NCI-H2107 treated with DMSO at 0.1 percent for 48 hours (cell line): ENCODE measurements at regions not wholly inside any gene's neighbourhood (a gene's known extent, or its start where the extent isn't known, plus 50 kb on each side); places are given as distances from the start of the nearest gene placed in this dataset.
"Not testable (repeated sequence)": the region's sequence is repeated elsewhere in the genome, so short reads cannot be mapped to it uniquely, and the experiment has no call there.

Source experiments
- DNase-seq: peaks from one replicate; lab custom pipeline; 2025; ENCODE audit not compliant: unreplicated experiment; lab: John Stamatoyannopoulos, UW

DNA sequence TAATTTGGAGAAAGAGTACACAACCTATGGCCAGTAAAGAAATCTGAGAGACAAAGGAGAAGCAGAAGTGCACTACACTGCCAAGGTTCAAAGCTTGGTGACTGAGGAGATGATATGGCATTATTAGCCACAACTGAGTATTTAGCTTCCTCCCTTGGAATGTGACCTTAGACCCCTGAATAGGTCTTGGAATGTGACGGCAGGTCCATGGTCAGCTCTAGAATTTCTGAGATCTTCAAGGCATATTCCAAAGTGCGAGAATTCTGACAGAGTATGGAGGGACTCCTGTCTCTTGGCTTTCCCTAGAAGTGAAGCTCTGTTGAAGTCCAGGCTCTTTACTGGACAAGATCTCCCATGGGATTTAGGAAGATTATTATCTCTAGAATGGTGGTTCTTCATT is 130.0 kb upstream of the FN1 start:
- no peak for DNase-seq

DNA sequence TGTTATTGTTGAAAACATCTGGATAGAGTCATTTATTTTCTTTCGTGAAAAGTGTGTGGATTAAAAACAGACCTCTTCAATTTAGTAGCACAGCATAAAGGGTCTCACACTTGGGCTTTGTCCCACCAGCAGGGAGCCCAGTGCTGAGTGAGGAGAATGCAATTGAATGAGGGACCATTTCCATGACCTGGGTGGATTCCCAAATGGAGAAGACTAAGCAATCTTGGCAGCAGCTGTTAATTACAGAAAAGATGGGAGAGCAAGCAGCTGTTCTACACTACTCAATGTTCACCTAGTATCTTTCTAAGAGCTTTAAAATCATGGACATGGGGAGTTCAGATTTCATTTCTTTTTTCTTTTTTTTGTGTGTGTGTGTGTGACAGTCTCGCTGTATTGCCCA is 121.8 kb upstream of the FN1 start:
- no peak for DNase-seq

DNA sequence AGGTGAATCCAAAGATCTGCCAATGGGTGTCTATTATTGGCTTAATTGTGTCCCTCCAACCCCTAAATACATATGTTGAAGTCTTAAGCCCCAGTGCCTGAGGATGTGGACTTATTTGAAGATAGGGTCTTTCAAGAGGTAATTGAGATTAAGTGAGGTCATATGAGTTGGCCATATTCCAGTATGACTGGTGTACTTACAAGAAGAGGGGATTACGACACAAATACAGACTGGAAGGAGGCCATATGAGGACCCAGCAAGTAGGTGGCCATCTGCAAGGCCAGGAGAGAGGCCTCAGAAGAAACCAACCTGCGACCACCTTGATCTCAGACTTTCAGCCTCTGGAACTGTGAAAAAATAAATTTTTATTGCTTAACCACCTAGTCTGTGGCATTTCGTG is 121.1 kb upstream of the FN1 start:
- no peak for DNase-seq

DNA sequence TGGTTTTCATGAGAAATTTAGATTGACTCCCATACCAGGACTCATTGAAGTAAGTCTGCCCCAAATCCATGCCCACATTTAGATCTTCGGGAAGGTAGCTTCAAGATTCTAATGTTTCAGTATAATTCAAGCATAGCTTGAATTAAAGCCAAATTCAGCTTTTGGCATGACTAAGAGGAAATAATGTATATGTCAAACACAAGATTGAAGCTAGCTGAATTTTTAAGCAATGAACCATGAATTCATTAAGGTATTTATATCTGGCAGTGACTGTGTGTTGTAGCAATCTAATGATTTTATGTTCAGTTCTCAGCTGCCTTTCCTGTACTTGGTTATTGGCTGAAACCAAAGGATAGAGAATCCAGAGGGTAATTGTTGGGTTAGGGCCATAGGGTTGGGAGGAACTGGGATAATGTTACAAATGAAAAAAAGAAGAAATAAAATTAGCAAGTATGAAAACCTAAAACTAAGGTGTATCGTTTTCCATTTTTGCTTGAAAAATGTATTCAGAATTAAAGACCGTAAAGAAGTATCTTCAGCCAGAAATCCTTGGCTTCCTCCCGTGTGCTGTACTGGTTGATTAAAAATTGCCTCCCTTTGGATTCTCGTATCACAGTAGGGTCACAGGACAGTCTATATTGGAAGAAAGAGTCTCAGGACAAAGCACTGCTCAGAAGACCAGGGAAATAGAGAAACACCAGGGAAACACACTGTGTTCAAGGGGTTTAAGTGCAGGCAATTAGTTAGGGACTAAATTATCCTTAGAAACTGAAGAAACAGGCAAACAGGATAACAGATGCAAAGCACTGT is 119.0 kb upstream of the FN1 start:
- no peak for DNase-seq

DNA sequence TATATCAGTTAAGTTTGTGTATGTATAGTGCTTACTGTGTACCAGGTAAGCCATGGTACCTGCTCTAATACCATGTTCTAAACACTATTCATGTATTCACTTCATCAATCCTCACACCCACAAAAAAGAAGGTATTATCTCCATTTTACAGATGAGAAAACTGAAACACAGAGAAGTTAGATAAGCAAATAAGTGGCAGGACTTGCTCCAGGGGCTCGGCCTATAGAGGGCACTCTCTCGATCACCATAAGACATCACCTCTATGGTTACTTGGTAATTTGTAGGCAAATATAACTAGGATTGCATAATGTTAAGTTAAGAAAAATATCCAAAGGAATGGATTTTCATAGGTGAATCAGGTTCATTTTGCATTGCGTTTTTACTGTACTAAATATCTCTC is 118.1 kb upstream of the FN1 start:
- no peak for DNase-seq

DNA sequence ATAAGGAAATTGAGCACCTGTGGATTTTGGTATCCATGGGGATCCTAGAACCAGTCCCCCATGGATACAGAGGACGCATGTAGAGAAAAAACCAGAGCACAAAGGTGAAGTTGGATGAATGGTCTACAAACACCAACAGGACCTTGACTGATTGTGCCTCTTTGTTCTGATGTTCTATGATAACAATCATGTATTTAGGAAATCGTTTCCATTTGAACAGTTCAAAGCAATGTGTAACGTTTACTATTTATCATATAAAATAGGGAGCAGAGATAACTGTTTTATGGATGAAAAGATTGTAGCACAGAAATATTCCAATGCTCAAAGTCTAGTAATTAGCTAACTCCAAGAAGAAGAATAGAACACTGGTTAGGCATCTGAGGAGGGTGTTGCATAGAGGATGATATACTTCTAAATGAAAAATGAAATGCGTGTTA is 116.3 kb upstream of the FN1 start:
- DNase-seq = no peak

DNA sequence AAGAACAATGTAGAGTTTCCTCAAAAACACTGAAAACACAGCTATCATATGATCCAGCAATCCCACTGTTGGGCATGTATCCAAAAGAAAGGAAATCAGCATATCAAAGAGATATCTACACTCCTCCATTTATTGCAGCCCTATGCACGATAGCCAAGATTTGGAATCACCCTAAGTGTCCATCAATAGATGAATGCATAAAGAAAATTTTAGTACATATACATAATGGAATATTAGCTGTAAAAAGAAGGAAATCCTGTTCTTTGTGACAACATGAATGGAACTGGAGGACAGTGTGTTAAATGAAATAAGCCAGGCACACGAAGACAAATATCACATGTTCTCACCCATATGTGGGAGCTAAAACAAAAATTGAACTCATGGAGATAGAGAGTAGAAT is 114.5 kb upstream of the FN1 start:
- DNase-seq = no peak

DNA sequence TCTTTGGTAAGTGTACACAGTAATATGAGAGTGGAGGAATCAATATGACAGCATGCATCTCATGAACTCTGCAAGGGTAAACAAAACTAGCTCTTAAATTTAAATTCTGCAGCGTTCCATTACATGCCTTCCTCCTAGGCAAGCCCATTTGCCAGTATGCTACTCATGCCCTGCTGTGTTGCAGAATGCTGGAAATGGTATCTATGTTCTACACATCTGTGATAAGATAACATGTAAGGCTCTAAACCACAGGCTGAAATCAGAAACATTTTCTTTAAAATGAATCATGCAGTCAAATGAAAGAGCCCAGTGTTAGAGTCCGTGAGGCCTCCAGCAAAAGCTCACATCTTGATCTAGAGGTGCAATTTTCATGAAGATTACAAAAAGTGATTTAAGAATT is 112.8 kb upstream of the FN1 start:
- no peak for DNase-seq

DNA sequence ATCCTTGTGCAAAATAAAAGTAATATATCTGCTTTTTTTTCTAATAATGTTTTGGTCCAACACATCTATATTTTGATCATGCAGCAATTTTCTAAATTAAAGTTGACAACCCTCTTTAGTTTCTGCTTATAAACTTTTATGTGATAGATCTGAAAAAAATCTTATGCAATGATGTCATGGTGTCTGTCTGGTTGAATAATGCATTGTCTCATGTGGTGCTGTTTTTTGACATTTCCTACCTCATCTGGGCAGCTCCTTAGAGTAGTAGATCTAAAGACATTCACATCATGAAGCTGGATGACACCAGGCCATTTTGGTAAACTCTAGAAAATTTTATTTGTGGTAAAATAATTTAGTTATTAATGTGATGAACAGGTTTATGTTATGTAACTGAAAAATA is 106.8 kb upstream of the FN1 start:
- DNase-seq = no peak

DNA sequence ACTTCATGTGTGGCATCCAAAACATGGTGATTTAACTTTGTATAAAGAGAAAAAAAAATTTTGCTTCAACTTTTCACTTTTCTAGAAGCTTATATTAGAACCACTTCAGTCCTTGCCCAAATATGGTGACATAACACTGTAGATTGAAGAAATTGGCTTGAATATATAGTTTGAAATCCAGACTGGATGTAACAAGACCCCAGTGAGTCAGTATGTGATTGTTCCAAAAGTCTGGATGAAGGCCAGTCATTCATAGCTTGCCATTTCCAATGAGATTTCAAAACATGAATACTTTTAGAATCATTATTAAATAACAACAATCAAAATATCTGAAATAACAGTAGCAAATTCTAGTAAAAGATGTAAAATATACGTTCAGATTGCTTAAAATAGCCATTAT is 104.8 kb upstream of the FN1 start:
- no peak for DNase-seq

DNA sequence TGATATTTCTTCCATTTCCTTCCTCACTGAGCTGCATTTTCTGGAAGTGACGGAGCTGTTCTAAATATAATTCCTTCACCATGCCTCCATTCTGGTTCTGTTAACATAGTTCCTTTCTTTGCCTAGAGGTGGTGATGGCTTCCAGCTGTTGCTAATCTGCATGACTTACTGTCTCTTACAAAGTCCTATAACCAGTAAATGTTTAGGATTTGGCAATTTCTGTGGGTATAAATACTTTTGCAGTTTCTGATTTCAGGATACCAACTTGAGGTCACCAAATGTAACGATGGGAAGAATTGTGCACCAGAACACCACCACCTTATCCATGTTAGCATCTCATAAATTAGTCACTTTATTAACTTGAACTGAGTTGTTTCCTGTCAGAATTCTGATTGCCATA is 101.7 kb upstream of the FN1 start:
- DNase-seq = no peak

DNA sequence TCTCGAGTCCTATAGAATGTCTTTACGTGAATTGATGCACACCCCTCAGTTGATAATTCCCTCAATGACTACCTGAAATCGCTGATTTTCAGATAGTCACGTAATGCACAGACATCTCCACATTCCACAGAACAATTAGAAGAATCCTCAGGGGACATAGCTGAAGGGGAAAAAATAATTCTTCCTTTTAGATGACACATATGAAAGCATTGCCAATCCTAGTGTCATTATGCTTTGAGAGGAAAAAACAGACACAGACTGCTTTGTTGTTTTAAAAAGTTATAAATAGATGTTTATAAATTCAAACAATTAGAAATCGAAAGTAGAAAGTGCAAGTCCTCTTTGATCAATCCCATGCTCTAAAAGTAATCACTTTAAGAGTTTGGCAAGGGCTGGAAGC is 100.6 kb upstream of the FN1 start:
- DNase-seq = no peak

DNA sequence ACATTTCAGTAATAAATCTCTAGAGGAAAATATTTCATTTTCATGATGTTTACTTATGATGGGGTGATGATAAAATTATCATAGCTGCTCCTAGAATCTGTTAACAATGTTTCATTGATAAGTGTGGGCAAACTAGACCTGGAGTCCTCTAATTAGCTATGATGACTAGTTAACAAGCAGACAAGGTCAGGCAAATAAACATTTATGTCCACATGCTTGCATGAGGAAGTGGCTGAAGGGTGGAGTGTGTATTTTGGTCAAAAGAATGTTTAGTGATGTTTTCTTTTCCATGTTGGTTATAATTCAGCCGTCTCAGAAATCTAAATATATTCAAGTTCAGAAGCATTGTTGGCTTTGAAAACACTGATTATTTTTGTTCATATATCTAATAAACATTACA is 99.9 kb upstream of the FN1 start:
- DNase-seq = no peak

DNA sequence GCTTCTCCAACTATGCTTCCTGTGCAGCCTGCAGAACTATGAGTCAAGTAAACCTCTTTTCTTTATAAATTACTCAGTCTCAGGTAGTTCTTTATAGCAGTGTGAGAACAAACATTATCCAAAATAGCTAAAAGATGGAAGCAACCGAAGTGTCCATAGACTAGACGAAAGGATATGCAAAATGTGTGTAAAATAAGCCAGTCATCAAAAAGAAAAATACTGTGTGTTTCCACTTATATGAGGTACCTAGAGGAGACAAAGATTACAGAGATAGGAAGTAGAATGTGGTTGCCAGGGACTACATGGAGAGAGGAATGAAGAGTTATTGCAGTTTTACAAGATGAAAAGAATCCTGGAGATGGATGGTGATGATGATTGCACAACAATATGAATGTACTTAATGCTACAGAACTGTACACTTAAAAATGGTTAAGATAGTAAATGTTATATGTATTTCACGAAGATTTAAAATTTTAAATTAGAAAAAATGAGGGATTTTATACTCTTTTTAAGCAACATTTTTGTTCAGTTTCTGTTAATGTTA is 99.3 kb upstream of the FN1 start:
- no peak for DNase-seq

DNA sequence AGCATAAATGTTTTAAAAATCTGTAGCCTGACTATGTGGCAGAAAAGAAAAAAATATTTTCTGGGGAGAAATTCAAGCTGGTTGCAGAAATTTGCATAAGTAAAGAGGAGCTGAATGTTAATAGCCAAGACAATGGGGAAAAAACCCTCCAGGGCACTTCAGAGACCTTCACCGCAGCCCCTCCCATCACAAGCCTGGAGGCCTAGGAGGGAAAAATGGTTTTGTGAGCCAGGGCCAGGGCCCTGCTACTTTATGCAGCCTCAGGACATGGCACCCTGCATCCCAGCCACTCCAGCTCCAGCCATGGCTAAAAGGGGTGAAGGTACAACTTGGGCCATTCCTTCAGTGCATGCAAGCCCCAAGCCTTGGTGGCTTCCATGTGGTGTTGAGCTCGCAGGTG is 97.8 kb upstream of the FN1 start:
- not testable (repeated sequence) for DNase-seq

DNA sequence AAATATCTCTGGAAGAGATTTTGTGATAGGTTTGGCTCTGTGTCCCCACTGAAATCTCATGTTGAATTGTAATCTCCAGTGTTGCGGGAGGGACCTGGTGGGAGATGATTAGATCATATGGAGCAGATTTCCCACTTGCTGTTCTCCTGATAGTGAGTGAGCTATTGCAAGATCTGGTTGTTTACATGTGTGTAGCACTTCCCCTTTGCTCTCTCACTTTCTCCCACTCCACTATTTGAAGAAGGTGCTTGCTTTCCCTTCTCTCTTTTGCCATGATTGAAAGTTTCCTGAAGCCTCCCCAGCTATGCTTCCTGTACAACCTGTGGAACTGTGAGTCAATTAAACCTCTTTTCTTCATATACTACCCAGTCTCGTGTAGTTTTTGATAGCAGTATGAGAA is 97.0 kb upstream of the FN1 start:
- DNase-seq = no peak

DNA sequence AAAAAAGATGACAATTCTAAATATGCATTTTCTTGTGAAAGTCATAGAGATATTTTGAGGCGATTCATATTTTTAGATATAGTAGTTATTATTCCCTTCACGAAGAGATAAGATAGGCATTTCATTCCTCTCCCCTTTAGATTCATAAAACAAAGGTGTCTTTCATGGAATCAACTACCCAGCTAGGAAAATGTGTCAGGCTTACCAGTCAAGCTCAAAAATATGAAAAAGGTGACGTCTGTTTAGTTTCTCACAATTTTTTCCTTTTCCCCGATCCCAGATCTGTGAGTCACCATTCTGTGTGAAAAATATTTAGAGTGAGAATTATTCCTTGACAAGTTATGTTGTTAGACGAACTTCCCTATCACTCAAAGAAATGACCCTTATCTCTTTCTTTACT is 95.4 kb upstream of the FN1 start:
- no peak for DNase-seq

DNA sequence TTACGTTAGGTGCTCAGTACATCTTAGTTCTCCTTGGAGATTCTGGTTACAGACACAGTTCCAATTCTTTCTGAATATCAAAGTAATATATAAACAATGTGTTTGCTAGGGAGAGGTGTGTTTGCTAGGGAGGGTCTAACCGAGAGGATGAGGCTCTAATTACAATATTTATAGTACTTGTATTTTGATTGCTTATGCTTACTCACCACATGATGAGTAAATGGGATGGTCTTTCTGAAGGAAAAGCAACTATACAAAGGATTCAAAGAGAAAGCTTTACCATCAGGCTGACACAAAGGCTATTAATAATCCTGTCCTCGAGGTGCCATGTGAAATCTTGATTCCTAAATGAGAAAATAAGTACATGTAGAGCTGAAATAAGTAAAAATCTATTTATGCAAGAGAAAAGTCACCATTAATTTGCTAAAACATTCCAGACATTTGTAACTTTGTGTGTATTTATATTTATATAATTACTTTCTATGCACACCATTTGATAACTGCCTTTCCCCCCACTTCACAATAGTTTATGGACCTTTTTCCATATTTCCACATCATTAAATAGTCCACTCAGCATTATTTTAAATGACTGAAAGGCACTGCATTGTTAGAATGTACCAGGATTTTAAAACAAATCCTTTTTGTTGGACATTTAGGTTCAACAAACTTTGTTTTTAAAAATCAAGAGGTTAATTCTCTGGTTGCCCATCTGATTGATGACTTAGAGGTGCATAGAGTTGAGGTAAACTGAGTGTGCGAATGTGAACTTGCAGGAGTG is 94.5 kb upstream of the FN1 start:
- no peak for DNase-seq

DNA sequence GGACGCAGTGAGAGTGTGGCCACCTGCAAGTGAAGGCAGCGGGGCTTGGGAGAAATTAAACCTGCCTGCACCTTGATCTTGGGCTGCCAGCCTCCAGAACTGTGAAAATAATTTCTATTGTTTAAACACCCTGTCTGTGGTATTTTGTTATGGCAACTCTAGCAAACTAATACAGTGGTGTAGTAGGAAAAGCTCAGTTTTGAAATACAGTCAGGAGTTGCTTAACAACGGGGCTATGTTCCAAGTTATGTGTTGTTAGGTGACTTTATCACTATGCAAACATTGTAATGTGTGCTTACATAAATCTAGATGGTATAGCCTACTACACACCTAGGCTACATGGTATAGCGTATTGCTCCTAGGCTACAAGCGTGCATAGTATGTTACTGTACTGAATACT is 93.4 kb upstream of the FN1 start:
- DNase-seq = no peak

DNA sequence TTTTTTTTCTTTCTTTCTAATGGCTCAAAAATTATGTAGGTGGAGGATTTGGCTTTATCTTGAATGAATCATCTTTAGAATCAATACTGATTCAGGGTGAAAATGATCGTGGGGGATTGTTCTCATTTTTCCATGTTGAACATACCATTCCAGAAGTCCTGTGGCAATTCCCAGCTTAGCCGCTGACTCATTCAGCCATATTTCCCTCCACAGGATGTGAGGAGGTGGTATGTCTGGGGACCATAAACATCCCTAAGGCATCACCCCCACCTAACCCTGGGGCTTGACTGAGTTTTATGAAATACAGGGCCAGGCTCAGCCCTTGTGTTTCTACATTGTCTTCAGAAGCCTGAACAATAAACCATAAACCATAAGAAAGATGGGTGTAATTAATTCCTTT is 92.7 kb upstream of the FN1 start:
- DNase-seq = no peak

DNA sequence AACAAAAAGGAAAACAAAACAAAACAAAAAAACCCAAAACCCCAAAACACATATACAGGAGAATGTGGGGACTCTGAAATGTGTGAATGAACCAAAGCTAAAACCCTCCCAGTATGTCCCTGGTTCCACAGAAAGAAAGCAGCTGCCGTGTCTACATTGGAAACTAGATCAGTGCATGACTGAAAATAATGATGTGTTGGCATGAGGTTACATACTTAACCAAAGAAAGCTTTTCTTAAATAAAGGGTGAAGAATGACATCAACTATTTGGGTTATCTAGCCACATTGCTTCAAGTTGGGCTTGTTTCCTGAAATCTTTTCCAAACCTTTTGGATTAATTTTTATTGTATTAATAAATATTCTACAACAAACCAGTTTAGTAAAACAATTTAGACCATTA is 91.9 kb upstream of the FN1 start:
- DNase-seq = no peak

DNA sequence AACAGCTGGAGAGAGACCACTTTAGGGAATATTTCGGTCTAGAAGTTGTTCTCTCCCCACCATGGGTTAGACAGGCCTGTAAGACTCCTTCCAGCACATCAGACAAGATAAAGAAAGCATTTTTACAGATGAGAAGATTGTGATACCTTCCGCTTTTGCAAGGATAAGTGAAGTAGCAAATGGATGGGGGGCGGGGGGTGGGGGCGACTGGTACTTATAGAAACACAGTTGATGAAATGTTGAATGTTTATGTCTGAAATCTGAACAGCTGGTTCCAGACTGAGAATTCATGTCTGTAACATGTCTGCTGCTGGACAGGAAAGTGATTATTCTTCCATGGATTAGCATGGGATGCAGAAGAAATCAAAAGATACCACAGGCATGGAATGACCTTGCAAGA is 90.5 kb upstream of the FN1 start:
- DNase-seq = no peak
